DOHH2 (cell line): ENCODE measurements at regions not wholly inside any gene's neighbourhood (a gene's known extent, or its start where the extent isn't known, plus 50 kb on each side); places are given as distances from the start of the nearest gene placed in this dataset.

Experiments used
- CTCF ChIP-seq: fragments of 200-600 bp; sonication (generic); IDR thresholded peaks from one replicate; pipeline ENCODE4 v1.5.1; 2014; ENCODE audit warnings: antibody characterized with exemption, mild to moderate bottlenecking, low read depth, low read length; ENCODE audit not compliant: poor library complexity, severe bottlenecking
- EZH2phosphoT487 ChIP-seq: fragments of 200-600 bp; sonication (generic); IDR thresholded peaks from 2 replicates; pipeline ENCODE4 v1.6.1; 2017; ENCODE audit warnings: borderline replicate concordance, mild to moderate bottlenecking, antibody characterized with exemption, low read length, moderate library complexity, mixed read lengths

DNA sequence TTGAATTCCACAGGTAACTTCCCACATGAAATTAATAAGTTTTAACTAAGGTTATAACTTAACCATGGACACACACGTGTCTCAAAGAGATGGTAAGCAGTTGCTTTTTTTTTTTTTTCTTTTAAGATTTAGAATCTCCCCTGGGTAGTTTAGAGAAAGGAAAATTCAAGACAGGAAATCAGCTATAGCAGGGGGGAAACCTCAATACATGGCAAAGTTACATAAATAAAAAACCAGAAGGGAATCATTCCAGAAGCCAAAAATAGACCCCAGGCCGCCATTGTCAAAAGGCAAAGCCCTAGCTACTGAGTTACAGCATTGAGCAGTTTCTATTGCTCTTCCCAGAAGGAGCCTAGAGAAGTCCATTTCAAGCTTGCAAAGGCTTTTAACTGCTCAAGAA, 91.5 kb upstream of the ZNF236 start:
- TF ChIP-seq CTCF = no peak
- TF ChIP-seq EZH2phosphoT487 = no peak
